ENCODE measurements at regions not wholly inside any gene's neighbourhood (a gene's known extent, or its start where the extent isn't known, plus 50 kb on each side); places are given as distances from the start of the nearest gene placed in this dataset.

- Histone ChIP-seq H3K27ac (no peak overlapping the region), H3K36me3 (replicated peaks in 1 of 2) (no peaks in the 10 kb centered on the region), H3K27me3 (no peaks in the 10 kb centered on the region), H3K4me3 (no peak overlapping the region), H3K4me1 (replicated peaks in 1 of 2) (peaks cover 0 to 3% of the 10 kb centered on the region in 2 donors), H3K9me3 (replicated peaks in 1 of 3) (peaks cover 0 to 11% (median 0%) of the 10 kb centered on the region in 3 donors)
- 72 to 83% (median 81%) methylated on average over 11 of the region's 11 CpGs for WGBS, 4 donors
- TF ChIP-seq CTCF (IDR thresholded peaks at IDR 0.05) (no peak), POLR2A (IDR thresholded peaks at IDR 0.05) (no peak)
- intact Hi-C loops (cut with DNase I) = no loop called here
- no peak for DNase-seq
Measured at GRCh38 chr2:226180281-226180884, 619.2 kb downstream of the IRS1 start.

GRCh38 chr2:226179010-226179409 lies 620.6 kb downstream of the IRS1 start:
- Histone ChIP-seq H3K9me3 (replicated peaks in 1 of 3) (peaks cover 0 to 11% (median 0%) of the 10 kb centered on the region in 3 donors), H3K4me3 (no peak overlapping the region), H3K27ac (no peak overlapping the region), H3K4me1 (replicated peaks in 1 of 2) (no peaks in the 10 kb centered on the region), H3K27me3 (no peaks in the 10 kb centered on the region), H3K36me3 (replicated peaks in 1 of 2) (no peaks in the 10 kb centered on the region)
- intact Hi-C loops (cut with DNase I) = no loop called here
- TF ChIP-seq CTCF (IDR thresholded peaks at IDR 0.05) = no peak
- no peak for TF ChIP-seq POLR2A (IDR thresholded peaks at IDR 0.05)
- DNase-seq = no peak
- 93 to 100% (median 99%) methylated on average over 1 of the region's 1 CpG for WGBS, 4 donors

GRCh38 chr2:226176283-226176984 lies 623.2 kb downstream of the IRS1 start:
- H3K9me3 ChIP-seq (replicated peaks in 1 of 3) = peaks cover 0 to 11% (median 0%) of the 10 kb centered on the region in 3 donors
- no peak overlapping the region for H3K27ac ChIP-seq
- intact Hi-C loops (cut with DNase I) = no loop called here
- H3K4me3 ChIP-seq = no peak overlapping the region
- no peaks in the 10 kb centered on the region for H3K4me1 ChIP-seq (replicated peaks in 1 of 2)
- 61 to 68% (median 65%) methylated on average over 3 of the region's 3 CpGs for WGBS, 4 donors
- H3K27me3 ChIP-seq = no peaks in the 10 kb centered on the region
- no peaks in the 10 kb centered on the region for H3K36me3 ChIP-seq (replicated peaks in 1 of 2)
- no peak for DNase-seq
- no peak for TF ChIP-seq POLR2A (IDR thresholded peaks at IDR 0.05)
- TF ChIP-seq CTCF (IDR thresholded peaks at IDR 0.05) = no peak

GRCh38 chr2:226174390-226174789 lies 625.2 kb downstream of the IRS1 start:
- intact Hi-C loops (cut with DNase I) = no loop called here
- no peak for DNase-seq
- no peak overlapping the region for H3K4me3 ChIP-seq
- H3K27ac ChIP-seq = no peak overlapping the region
- H3K36me3 ChIP-seq (replicated peaks in 1 of 2) = no peaks in the 10 kb centered on the region
- 91 to 100% (median 93%) methylated on average over 1 of the region's 1 CpG for WGBS, 4 donors
- H3K4me1 ChIP-seq (replicated peaks in 1 of 2) = no peaks in the 10 kb centered on the region
- H3K27me3 ChIP-seq = no peaks in the 10 kb centered on the region
- TF ChIP-seq POLR2A (IDR thresholded peaks at IDR 0.05) (no peak), CTCF (IDR thresholded peaks at IDR 0.05) (no peak)
- peaks cover 0 to 11% (median 0%) of the 10 kb centered on the region in 3 donors for H3K9me3 ChIP-seq (replicated peaks in 1 of 3)
